MCF 10A (cell line): ENCODE measurements at regions not wholly inside any gene's neighbourhood (a gene's known extent, or its start where the extent isn't known, plus 50 kb on each side); places are given as distances from the start of the nearest gene placed in this dataset.
A peak's percentile ranks its signal among the peaks of the same experiment; 100 is the strongest.

ENCODE experiments used
- BruUV-seq: library from RNA; stranded (reverse); fragments of 400-500 nt; replicated peaks from 2 replicates; lab custom pipeline; 2021; lab: Mats Ljungman, UMichigan
- CTCF ChIA-PET: fragments of 300-600 bp; sonication (Branson Sonifier 250); formaldehyde crosslinking; extraction: SDS; loops from one replicate; lab custom pipeline; 2021; ENCODE audit warnings: antibody characterized with exemption, inconsistent platforms; lab: Yijun Ruan, JAX
- POLR2A ChIA-PET: fragments of 300-600, 350-650 bp; sonication (Branson Sonifier 250); formaldehyde crosslinking; extraction: SDS; loops from one replicate; lab custom pipeline; 2020; ENCODE audit warnings: antibody characterized with exemption, inconsistent platforms; lab: Yijun Ruan, JAX
- DNase-seq: peaks from one replicate; pipeline ENCODE4 v3.0.0-alpha.2; 2018; ENCODE audit not compliant: unreplicated experiment
- H3K27ac Mint-ChIP-seq: one replicate; pipeline ENCODE4 v1.8.0; 2022; ENCODE audit warnings: mild to moderate bottlenecking, low read depth, mixed read lengths; ENCODE audit not compliant: unreplicated experiment
- H3K27me3 Mint-ChIP-seq: one replicate; pipeline ENCODE4 v1.8.0; 2022; ENCODE audit warnings: mixed read lengths; ENCODE audit not compliant: insufficient read depth, unreplicated experiment
- H3K36me3 Mint-ChIP-seq: one replicate; pipeline ENCODE4 v1.8.0; 2022; ENCODE audit warnings: mild to moderate bottlenecking, moderate library complexity, mixed read lengths; ENCODE audit not compliant: insufficient read depth, unreplicated experiment
- H3K4me1 Mint-ChIP-seq: one replicate; pipeline ENCODE4 v1.8.0; 2022; ENCODE audit warnings: mixed read lengths; ENCODE audit not compliant: insufficient read depth, unreplicated experiment
- H3K4me3 Mint-ChIP-seq: one replicate; pipeline ENCODE4 v1.8.0; 2022; ENCODE audit warnings: mild to moderate bottlenecking, moderate library complexity, mixed read lengths; ENCODE audit not compliant: unreplicated experiment
- H3K9me3 Mint-ChIP-seq: one replicate; pipeline ENCODE4 v1.8.0; 2022; ENCODE audit warnings: mixed read lengths; ENCODE audit not compliant: unreplicated experiment
- CTCF ChIP-seq: fragments of 200-600 bp; IDR thresholded peaks from one replicate; pipeline ENCODE4 v1.8.0; 2022; ENCODE audit warnings: antibody characterized with exemption, mild to moderate bottlenecking; ENCODE audit not compliant: unreplicated experiment
- intact Hi-C: fragments of 100-400 bp; cut with micrococcal nuclease; formaldehyde crosslinking; loops from 2 replicates; pipeline ENCODE4 v1.14.1; 2022

- POLR2A ChIA-PET = interaction anchor here (0.9 kb wide), 1 partner anchor 9 kb away, joined by 6 read pairs; no protein-coding TSS in a partner anchor
- H3K4me1 Mint-ChIP-seq = peaks cover 36% of the 10 kb centered on the region
- H3K36me3 Mint-ChIP-seq = no peaks in the 10 kb centered on the region
- DNase-seq = no peak
- peaks cover 16% of the 10 kb centered on the region for H3K9me3 Mint-ChIP-seq
- no TSS peak for BruUV-seq
- no peak for TF ChIP-seq CTCF
- no peak overlapping the region for H3K4me3 Mint-ChIP-seq
- CTCF ChIA-PET = interaction anchor here (0.9 kb wide), 1 partner anchor 175 kb away, joined by 3 read pairs; no protein-coding TSS in a partner anchor
- H3K27ac Mint-ChIP-seq = peak overlapping the region; percentile 46
- intact Hi-C loops = no loop called here
- no peaks in the 10 kb centered on the region for H3K27me3 Mint-ChIP-seq
Observed at GRCh38 chr12:89234324-89235114, 117.8 kb downstream of the DUSP6 start.

GRCh38 chr12:89231686-89232085 lies 120.6 kb downstream of the DUSP6 start:
- no peak overlapping the region for H3K4me3 Mint-ChIP-seq
- BruUV-seq = no TSS peak
- DNase-seq = no peak
- H3K9me3 Mint-ChIP-seq = peaks cover 8% of the 10 kb centered on the region
- no peaks in the 10 kb centered on the region for H3K27me3 Mint-ChIP-seq
- POLR2A ChIA-PET = interaction anchor here (0.7 to 1.5 kb wide), 4 partner anchors 13 to 122 kb away, joined by 3 to 4 read pairs (median 4); no protein-coding TSS in a partner anchor
- H3K36me3 Mint-ChIP-seq = no peaks in the 10 kb centered on the region
- no peak for TF ChIP-seq CTCF
- no peak overlapping the region for H3K27ac Mint-ChIP-seq
- H3K4me1 Mint-ChIP-seq = peaks cover 28% of the 10 kb centered on the region
- CTCF ChIA-PET = no interaction called here
- intact Hi-C loops = no loop called here

GRCh38 chr12:89230376-89231315 lies 121.7 kb downstream of the DUSP6 start:
- no TSS peak for BruUV-seq
- no peak overlapping the region for H3K27ac Mint-ChIP-seq
- no peak overlapping the region for H3K4me3 Mint-ChIP-seq
- CTCF ChIA-PET = interaction anchor here (1.5 kb wide), 1 partner anchor 294 kb away, joined by 3 read pairs; the partner anchor contains the start of gene GALNT4
- no peak for DNase-seq
- H3K36me3 Mint-ChIP-seq = no peaks in the 10 kb centered on the region
- H3K4me1 Mint-ChIP-seq = peaks cover 35% of the 10 kb centered on the region
- H3K27me3 Mint-ChIP-seq = no peaks in the 10 kb centered on the region
- POLR2A ChIA-PET = interaction anchor here (0.6 to 1.9 kb wide), 4 partner anchors 7 to 220 kb away, joined by 3 to 8 read pairs (median 4); no protein-coding TSS in a partner anchor
- no peak for TF ChIP-seq CTCF
- H3K9me3 Mint-ChIP-seq = peaks cover 6% of the 10 kb centered on the region
- intact Hi-C loops = no loop called here
